ENCODE measurements at regions not wholly inside any gene's neighbourhood (a gene's known extent, or its start where the extent isn't known, plus 50 kb on each side); places are given as distances from the start of the nearest gene placed in this dataset.

- intact Hi-C loops (cut with micrococcal nuclease) (no loop called here), dilution Hi-C loops (cut with MboI; ENCODE audit: extremely low pct_ligation_motif_present, low sequenced_read_pairs) (no loop called here)
- Histone ChIP-seq H3K4me2 (ENCODE audit: insufficient read depth, low read length) (no peak overlapping the region), H2AFZ (ENCODE audit: low read depth, low read length) (no peak overlapping the region), H3K4me3 (replicated peaks in 1 of 3; ENCODE audit: insufficient read depth in 1 of 3, low read depth in 1 of 3, low read length in 3 of 3) (no peak overlapping the region), H3K9me1 (replicated peaks; ENCODE audit: control insufficient read depth, extremely low read depth, insufficient read depth, low read length) (no peaks in the 10 kb centered on the region), H3K27me3 (ENCODE audit: control insufficient read depth in 2 of 2, insufficient read depth in 2 of 2, low read length in 2 of 2) (no peaks in the 10 kb centered on the region), H3K4me1 (ENCODE audit: control insufficient read depth, extremely low read depth, insufficient read depth, low read length) (no peaks in the 10 kb centered on the region), H3K9me3 (replicated peaks; ENCODE audit: control insufficient read depth, insufficient read depth, low read length) (peaks cover 5% of the 10 kb centered on the region), H3K79me2 (ENCODE audit: control insufficient read depth, insufficient read depth, low read length) (no peaks in the 10 kb centered on the region), H3K9ac (replicated peaks; ENCODE audit: extremely low read depth, insufficient read depth, low read length) (no peak overlapping the region), H3K27ac (ENCODE audit: insufficient read depth, low read depth, low read length) (no peak overlapping the region), H3K36me3 (ENCODE audit: control insufficient read depth in 2 of 2, extremely low read depth in 1 of 2, insufficient read depth in 2 of 2, low read length in 2 of 2) (no peaks in the 10 kb centered on the region), H4K20me1 (replicated peaks; ENCODE audit: control insufficient read depth, extremely low read depth, insufficient read depth, low read length) (no peaks in the 10 kb centered on the region)
- POLR2A ChIA-PET = no interaction called here
- CTCF ChIA-PET = no interaction called here
- DNase-seq (ENCODE audit: low read depth, low spot score) (no peak), FAIRE-seq (no peak)
- TF ChIP-seq CTCF (IDR thresholded peaks at IDR 0.05; ENCODE audit: extremely low read depth in 1 of 2, insufficient read depth in 1 of 2, low read depth in 1 of 2, low read length in 2 of 2) = no peak
- TF ChIP-seq MAX (IDR thresholded peaks at IDR 0.05; ENCODE audit: insufficient read depth, insufficient read length) = no peak
- TF ChIP-seq FOS (IDR thresholded peaks at IDR 0.05; ENCODE audit: borderline replicate concordance, insufficient read depth, low read length) = no peak
- no peak for TF ChIP-seq EZH2 (IDR thresholded peaks at IDR 0.05; ENCODE audit: borderline replicate concordance, low read depth, low read length, severe bottlenecking)
- TF ChIP-seq JUN (IDR thresholded peaks at IDR 0.05; ENCODE audit: borderline replicate concordance, insufficient read depth, insufficient read length, low read depth) = no peak
- no peak for TF ChIP-seq POLR2AphosphoS5 (IDR thresholded peaks at IDR 0.05; ENCODE audit: insufficient read depth, low read depth, low read length)
- no peak for TF ChIP-seq POLR2A (IDR thresholded peaks at IDR 0.05; ENCODE audit: low read depth, low read length)
- TF ChIP-seq GATA2 (IDR thresholded peaks at IDR 0.05; ENCODE audit: insufficient read depth, insufficient read length, low read depth, low read length) = no peak
- TF ChIP-seq MYC (IDR thresholded peaks at IDR 0.05; ENCODE audit: low read depth, low read length) = no peak
- BruUV-seq (replicated peaks) = no TSS peak
These were observed 1056.2 kb downstream of the SORCS3 start for GRCh38 chr10:105697290-105697780.

All from endothelial cell of umbilical vein (primary cell).